ENCODE measurements at regions not wholly inside any gene's neighbourhood (a gene's known extent, or its start where the extent isn't known, plus 50 kb on each side); places are given as distances from the start of the nearest gene placed in this dataset.

- Histone ChIP-seq H3K36me3 (ENCODE audit: control insufficient read depth, insufficient read depth, low read length) (no peaks in the 10 kb centered on the region), H3K4me2 (ENCODE audit: low read depth, low read length) (no peak overlapping the region), H3K9ac (ENCODE audit: low read depth, low read length) (no peak overlapping the region), H3K18ac (ENCODE audit: low read depth, low read length) (no peak overlapping the region), H3K56ac (ENCODE audit: extremely low read depth, insufficient read depth, low read length) (no peak overlapping the region), H4K8ac (ENCODE audit: low read depth in 2 of 2, low read length in 2 of 2) (no peak overlapping the region), H3K9me3 (ENCODE audit: control insufficient read depth, insufficient read depth, low read length) (peaks cover under 1% of the 10 kb centered on the region; the same call in 1 of the 2 replicates), H2BK20ac (ENCODE audit: low read depth, low read length) (no peak overlapping the region), H3K4me3 (ENCODE audit: insufficient read depth, low read depth, low read length) (no peak overlapping the region), H3K9me1 (ENCODE audit: insufficient read depth, low read length) (no peaks in the 10 kb centered on the region), H2BK5ac (ENCODE audit: low read depth, low read length, poor library complexity, severe bottlenecking) (no peak overlapping the region), H3K79me1 (ENCODE audit: low read depth in 1 of 2, low read length in 2 of 2) (no peaks in the 10 kb centered on the region), H3K23ac (ENCODE audit: low read depth, low read length) (no peak overlapping the region), H2BK120ac (ENCODE audit: low read depth, low read length) (no peak overlapping the region), H4K20me1 (ENCODE audit: insufficient read depth, low read length) (no peaks in the 10 kb centered on the region), H2AK9ac (replicated peaks; ENCODE audit: low read depth, low read length, poor library complexity) (no peak overlapping the region), H3K27me3 (ENCODE audit: control insufficient read depth, insufficient read depth, low read length) (no peaks in the 10 kb centered on the region), H4K5ac (ENCODE audit: low read depth, low read length) (no peak overlapping the region), H2AK5ac (ENCODE audit: low read depth, low read length) (no peak overlapping the region), H3K27ac (ENCODE audit: insufficient read depth, low read length) (no peak overlapping the region), H4K91ac (ENCODE audit: insufficient read depth, low read depth, low read length) (no peak overlapping the region), H3K14ac (replicated peaks; ENCODE audit: low read depth, low read length) (no peak overlapping the region), H3K4me1 (ENCODE audit: control insufficient read depth, insufficient read depth, low read length) (no peaks in the 10 kb centered on the region), H2BK15ac (ENCODE audit: low read depth, low read length) (no peak overlapping the region), H2AFZ (replicated peaks; ENCODE audit: low read length, poor library complexity) (no peak overlapping the region), H3K4ac (ENCODE audit: low read depth, low read length) (no peak overlapping the region)
- ATAC-seq (ENCODE audit: low read depth) (no peak), DNase-seq (no peak)
- 63% methylated on average over 5 of the region's 10 CpGs; no CpG with 5 or more reads in 1 of the 2 experiments for WGBS, 2 experiments (ENCODE audit: extremely low coverage in 2 of 2, insufficient read length in 1 of 2)
- ChIA-PET POLR2A (ENCODE audit: unreplicated experiment) (no interaction called here), CTCF (no interaction called here)
- dilution Hi-C loops (cut with HindIII; ENCODE audit: low sequenced_read_pairs, unreplicated experiment): no loop called here
- intact Hi-C loops (cut with micrococcal nuclease): no loop called here
- no peak for TF ChIP-seq RFX5 (IDR thresholded peaks at IDR 0.05; ENCODE audit: low read depth, low read length)
- no peak for TF ChIP-seq MXI1 (IDR thresholded peaks at IDR 0.05; ENCODE audit: borderline replicate concordance, low read depth, low read length)
- TF ChIP-seq, protein P1, sequence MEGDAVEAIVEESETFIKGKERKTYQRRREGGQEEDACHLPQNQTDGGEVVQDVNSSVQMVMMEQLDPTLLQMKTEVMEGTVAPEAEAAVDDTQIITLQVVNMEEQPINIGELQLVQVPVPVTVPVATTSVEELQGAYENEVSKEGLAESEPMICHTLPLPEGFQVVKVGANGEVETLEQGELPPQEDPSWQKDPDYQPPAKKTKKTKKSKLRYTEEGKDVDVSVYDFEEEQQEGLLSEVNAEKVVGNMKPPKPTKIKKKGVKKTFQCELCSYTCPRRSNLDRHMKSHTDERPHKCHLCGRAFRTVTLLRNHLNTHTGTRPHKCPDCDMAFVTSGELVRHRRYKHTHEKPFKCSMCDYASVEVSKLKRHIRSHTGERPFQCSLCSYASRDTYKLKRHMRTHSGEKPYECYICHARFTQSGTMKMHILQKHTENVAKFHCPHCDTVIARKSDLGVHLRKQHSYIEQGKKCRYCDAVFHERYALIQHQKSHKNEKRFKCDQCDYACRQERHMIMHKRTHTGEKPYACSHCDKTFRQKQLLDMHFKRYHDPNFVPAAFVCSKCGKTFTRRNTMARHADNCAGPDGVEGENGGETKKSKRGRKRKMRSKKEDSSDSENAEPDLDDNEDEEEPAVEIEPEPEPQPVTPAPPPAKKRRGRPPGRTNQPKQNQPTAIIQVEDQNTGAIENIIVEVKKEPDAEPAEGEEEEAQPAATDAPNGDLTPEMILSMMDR (conservative IDR thresholded peaks at IDR 0.05; ENCODE audit: low read depth, low read length): no peak
- TF ChIP-seq CEBPB (IDR thresholded peaks at IDR 0.05; ENCODE audit: low read depth, low read length): no peak
- TF ChIP-seq MAFK (IDR thresholded peaks at IDR 0.05; ENCODE audit: low read depth, low read length): peak; percentile 31; the same call in 1 of the 2 replicates
- in situ Hi-C loops (cut with MboI; ENCODE audit: low sequenced_read_pairs): no loop called here
- no TSS peak for BruUV-seq (replicated peaks)
Observed at GRCh38 chr15:29468899-29469298, 199.3 kb upstream of the NSMCE3 start.
